Ovary (tissue), 3 donors: ENCODE measurements at regions not wholly inside any gene's neighbourhood (a gene's known extent, or its start where the extent isn't known, plus 50 kb on each side); places are given as distances from the start of the nearest gene placed in this dataset.

Experiments used
- CTCF ChIP-seq, 3 donors: fragments of 450-650 bp in 2 of 3; fragments of 200-600 bp in 1 of 3; IDR thresholded peaks; one replicate each; pipeline versions ENCODE4 v1.5.1 to v1.8.0; 2016 to 2022; ENCODE audit warnings: antibody characterized with exemption in 3 of 3, mild to moderate bottlenecking in 1 of 3
- POLR2A ChIP-seq: fragments of 450-650 bp; IDR thresholded peaks from one replicate; pipeline ENCODE4 v1.6.1; 2017; ENCODE audit warnings: antibody characterized with exemption, mild to moderate bottlenecking, moderate library complexity
- donor health status: DM: no; HTN: no; CAD: no.

DNA sequence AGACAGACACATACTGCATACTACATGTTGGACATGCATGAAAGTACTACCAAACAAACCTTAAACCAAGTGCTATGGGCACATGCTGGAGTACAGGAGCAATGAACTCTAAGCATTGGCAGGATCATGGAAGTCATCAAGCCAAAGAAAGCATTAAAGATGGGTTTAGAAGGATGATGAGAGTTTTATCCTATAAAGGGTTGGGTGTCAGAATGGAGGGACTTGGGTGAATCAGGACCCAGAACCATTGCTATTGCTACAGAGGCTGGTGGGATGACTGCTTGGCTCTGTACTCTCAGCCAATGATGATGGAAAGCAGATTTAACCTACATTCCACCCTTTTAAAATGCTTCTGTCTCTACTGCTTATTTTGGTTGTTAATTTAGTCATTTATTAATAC, 233.9 kb upstream of the EDA2R start:
- no peak for TF ChIP-seq CTCF (IDR thresholded peaks at IDR 0.05)
- no peak for TF ChIP-seq POLR2A
